ENCODE measurements at regions not wholly inside any gene's neighbourhood (a gene's known extent, or its start where the extent isn't known, plus 50 kb on each side); places are given as distances from the start of the nearest gene placed in this dataset.

DNA sequence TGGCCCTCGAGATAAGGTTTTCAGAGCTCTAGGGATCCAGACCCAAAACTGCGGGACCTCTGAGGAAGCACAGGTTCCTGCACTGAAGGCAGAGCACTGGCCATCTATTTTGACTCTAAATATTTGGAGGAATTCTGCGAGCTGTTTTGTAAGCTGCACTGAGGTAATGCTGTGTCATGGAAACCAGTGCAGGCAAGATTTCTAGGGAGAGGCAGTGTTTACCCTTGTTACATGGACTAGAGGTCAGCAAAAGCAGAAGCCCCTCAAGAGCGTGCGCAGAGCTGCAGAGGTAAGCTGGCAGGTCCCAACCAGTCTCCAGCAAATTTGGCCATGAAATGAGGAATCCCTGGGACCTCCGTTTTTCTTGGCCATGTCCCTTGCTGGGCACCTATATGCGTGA is 137.3 kb downstream of the RNF152 start:
- H3K9me3 ChIP-seq (ENCODE audit: control insufficient read depth in 1 of 2, insufficient read depth in 1 of 2, low read depth in 1 of 2, low read length in 2 of 2): no peaks in the 10 kb centered on the region
- intact Hi-C loops (cut with micrococcal nuclease): no loop called here
- TF ChIP-seq TCF7L2 (IDR thresholded peaks at IDR 0.05; ENCODE audit: borderline replicate concordance, extremely low read depth, insufficient read depth, insufficient read length) (no peak), POLR2AphosphoS5 (IDR thresholded peaks at IDR 0.05; ENCODE audit: low read depth, low read length) (no peak), CBX3 (IDR thresholded peaks at IDR 0.05; ENCODE audit: low read depth) (no peak), POLR2A (IDR thresholded peaks at IDR 0.05; ENCODE audit: borderline replicate concordance, extremely low read depth, insufficient read depth, insufficient read length) (no peak), MAX (IDR thresholded peaks at IDR 0.05) (no peak), SRF (IDR thresholded peaks at IDR 0.05; ENCODE audit: low read depth) (no peak)
- ChIA-PET RAD21 (ENCODE audit: low non-redundant PET in 1 of 2, low total read pairs in 2 of 2, uncharacterized antibody in 2 of 2, unreplicated experiment in 2 of 2) (no interaction called here), CTCF (no interaction called here), POLR2A (no interaction called here)
- no peaks in the 10 kb centered on the region for H3K9me2 ChIP-seq (ENCODE audit: insufficient read depth)
- H3K27me3 ChIP-seq (ENCODE audit: insufficient read depth, low read length): 0 out of 2 replicates have a peak, but pooled peaks cover 3% of the 10 kb centered on the region
- no peak overlapping the region for H3K9ac ChIP-seq (ENCODE audit: low read length)
- H4K20me1 ChIP-seq (ENCODE audit: insufficient read depth): no peaks in the 10 kb centered on the region
- no peaks in the 10 kb centered on the region for H3K36me3 ChIP-seq (ENCODE audit: control insufficient read depth in 1 of 2, insufficient read depth in 2 of 2, low read length in 2 of 2)
- BruUV-seq (replicated peaks): no TSS peak
- H3K27ac ChIP-seq (ENCODE audit: low read depth, low read length): no peak overlapping the region
- no peaks in the 10 kb centered on the region for H3K4me1 ChIP-seq (ENCODE audit: control insufficient read depth in 1 of 2, insufficient read depth in 2 of 2, low read length in 2 of 2)
- H3K4me2 ChIP-seq (ENCODE audit: low read length): no peak overlapping the region
- H3K4me3 ChIP-seq (replicated peaks in 1 of 2; ENCODE audit: low read depth in 1 of 2, low read length in 2 of 2): no peak overlapping the region
- ATAC-seq: no peak
- H2AFZ ChIP-seq (ENCODE audit: low read depth, low read length, poor library complexity, severe bottlenecking): no peak overlapping the region
- no peaks in the 10 kb centered on the region for H3K79me2 ChIP-seq (ENCODE audit: insufficient read depth, low read length)
- DNase-seq (ENCODE audit: low read depth, low spot score): no peak

- DNase-seq (ENCODE audit: low read depth, low spot score) (no peak), ATAC-seq (no peak)
- no peak overlapping the region for H3K27ac ChIP-seq (ENCODE audit: low read depth, low read length)
- H3K4me2 ChIP-seq (ENCODE audit: low read length): no peak overlapping the region
- RAD21 ChIA-PET (ENCODE audit: low non-redundant PET in 1 of 2, low total read pairs in 2 of 2, uncharacterized antibody in 2 of 2, unreplicated experiment in 2 of 2): no interaction called here
- no peak overlapping the region for H3K9ac ChIP-seq (ENCODE audit: low read length)
- no peaks in the 10 kb centered on the region for H3K79me2 ChIP-seq (ENCODE audit: insufficient read depth, low read length)
- 0 out of 2 replicates have a peak, but pooled peaks cover 3% of the 10 kb centered on the region for H3K27me3 ChIP-seq (ENCODE audit: insufficient read depth, low read length)
- H3K4me1 ChIP-seq (ENCODE audit: control insufficient read depth in 1 of 2, insufficient read depth in 2 of 2, low read length in 2 of 2): no peaks in the 10 kb centered on the region
- TF ChIP-seq, protein P1, sequence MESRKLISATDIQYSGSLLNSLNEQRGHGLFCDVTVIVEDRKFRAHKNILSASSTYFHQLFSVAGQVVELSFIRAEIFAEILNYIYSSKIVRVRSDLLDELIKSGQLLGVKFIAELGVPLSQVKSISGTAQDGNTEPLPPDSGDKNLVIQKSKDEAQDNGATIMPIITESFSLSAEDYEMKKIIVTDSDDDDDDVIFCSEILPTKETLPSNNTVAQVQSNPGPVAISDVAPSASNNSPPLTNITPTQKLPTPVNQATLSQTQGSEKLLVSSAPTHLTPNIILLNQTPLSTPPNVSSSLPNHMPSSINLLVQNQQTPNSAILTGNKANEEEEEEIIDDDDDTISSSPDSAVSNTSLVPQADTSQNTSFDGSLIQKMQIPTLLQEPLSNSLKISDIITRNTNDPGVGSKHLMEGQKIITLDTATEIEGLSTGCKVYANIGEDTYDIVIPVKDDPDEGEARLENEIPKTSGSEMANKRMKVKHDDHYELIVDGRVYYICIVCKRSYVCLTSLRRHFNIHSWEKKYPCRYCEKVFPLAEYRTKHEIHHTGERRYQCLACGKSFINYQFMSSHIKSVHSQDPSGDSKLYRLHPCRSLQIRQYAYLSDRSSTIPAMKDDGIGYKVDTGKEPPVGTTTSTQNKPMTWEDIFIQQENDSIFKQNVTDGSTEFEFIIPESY (IDR thresholded peaks at IDR 0.05; ENCODE audit: extremely low read depth, insufficient replicate concordance, low read length): no peak
- TF ChIP-seq CTCF (IDR thresholded peaks at IDR 0.05 in 2 of 3, conservative IDR thresholded peaks at IDR 0.05 in 1 of 3; ENCODE audit: borderline replicate concordance in 1 of 3, insufficient read depth in 1 of 3, low read depth in 2 of 3, low read length in 2 of 3) (no peak), ZNF274 (IDR thresholded peaks at IDR 0.05; ENCODE audit: low read depth, low read length) (no peak)
- H3K9me3 ChIP-seq (ENCODE audit: control insufficient read depth in 1 of 2, insufficient read depth in 1 of 2, low read depth in 1 of 2, low read length in 2 of 2): no peaks in the 10 kb centered on the region
- no peaks in the 10 kb centered on the region for H4K20me1 ChIP-seq (ENCODE audit: insufficient read depth)
- H3K36me3 ChIP-seq (ENCODE audit: control insufficient read depth in 1 of 2, insufficient read depth in 2 of 2, low read length in 2 of 2): no peaks in the 10 kb centered on the region
- BruUV-seq (replicated peaks): no TSS peak
- no peak overlapping the region for H2AFZ ChIP-seq (ENCODE audit: low read depth, low read length, poor library complexity, severe bottlenecking)
- no peaks in the 10 kb centered on the region for H3K9me2 ChIP-seq (ENCODE audit: insufficient read depth)
- intact Hi-C loops (cut with micrococcal nuclease): no loop called here
- CTCF ChIA-PET: no interaction called here
- POLR2A ChIA-PET: no interaction called here
- no peak overlapping the region for H3K4me3 ChIP-seq (replicated peaks in 1 of 2; ENCODE audit: low read depth in 1 of 2, low read length in 2 of 2)
Measured at GRCh38 chr18:61754039-61754583, 138.7 kb downstream of the RNF152 start.

All from HCT116 (cell line).